SKM-1 treated with dmso at 0.1 percent for 144 hours (cell line): ENCODE measurements at regions not wholly inside any gene's neighbourhood (a gene's known extent, or its start where the extent isn't known, plus 50 kb on each side); places are given as distances from the start of the nearest gene placed in this dataset.
"Not testable (repeated sequence)": the region's sequence is repeated elsewhere in the genome, so short reads cannot be mapped to it uniquely, and the experiment has no call there.

Source experiments
- DNase-seq: peaks from one replicate; lab custom pipeline; 2025; ENCODE audit not compliant: unreplicated experiment; lab: John Stamatoyannopoulos, UW

- not testable (repeated sequence) for DNase-seq
Observed at GRCh38 chr1:148432318-148432717, 50.8 kb downstream of the PPIAL4G start.

GRCh38 chr1:148429856-148430255 is 53.2 kb downstream of the PPIAL4G start:
- not testable (repeated sequence) for DNase-seq

GRCh38 chr1:148426940-148427611 is 56.0 kb downstream of the PPIAL4G start:
- DNase-seq, result not testable (repeated sequence)

GRCh38 chr1:148426385-148426784 is 56.7 kb downstream of the PPIAL4G start:
- not testable (repeated sequence) for DNase-seq

GRCh38 chr1:148424143-148425003 is 58.7 kb downstream of the PPIAL4G start:
- DNase-seq, result peak; percentile 59

GRCh38 chr1:148422921-148423320 is 60.2 kb downstream of the PPIAL4G start:
- DNase-seq, result not testable (repeated sequence)

- not testable (repeated sequence) for DNase-seq
Observed at GRCh38 chr1:148417241-148417640, 65.9 kb downstream of the PPIAL4G start.

GRCh38 chr1:148413385-148413784 is 69.7 kb downstream of the PPIAL4G start:
- not testable (repeated sequence) for DNase-seq

GRCh38 chr1:148404786-148405568 is 78.1 kb downstream of the PPIAL4G start:
- not testable (repeated sequence) for DNase-seq

GRCh38 chr1:148403925-148404324 is 79.2 kb downstream of the PPIAL4G start:
- DNase-seq, result not testable (repeated sequence)

- DNase-seq, result not testable (repeated sequence)
Observed at GRCh38 chr1:148403085-148403456, 80.0 kb downstream of the PPIAL4G start.

GRCh38 chr1:148402152-148403084 is 80.7 kb downstream of the PPIAL4G start:
- DNase-seq, result peak; percentile 83

GRCh38 chr1:148397516-148397915 is 85.6 kb downstream of the PPIAL4G start:
- not testable (repeated sequence) for DNase-seq

GRCh38 chr1:148392505-148392904 is 90.6 kb downstream of the PPIAL4G start:
- not testable (repeated sequence) for DNase-seq

- DNase-seq, result not testable (repeated sequence)
Observed at GRCh38 chr1:148391323-148391722, 91.8 kb downstream of the PPIAL4G start.

- no peak for DNase-seq
Observed at GRCh38 chr1:148389027-148389339, 94.1 kb downstream of the PPIAL4G start.

- DNase-seq, result peak; percentile 85
Observed at GRCh38 chr1:148388260-148389026, 94.7 kb downstream of the PPIAL4G start.

- DNase-seq, result not testable (repeated sequence)
Observed at GRCh38 chr1:148387949-148388259, 95.2 kb downstream of the PPIAL4G start.

GRCh38 chr1:148387122-148387948 is 95.8 kb downstream of the PPIAL4G start:
- not testable (repeated sequence) for DNase-seq
